OCI-LY3 (cell line): ENCODE measurements at regions not wholly inside any gene's neighbourhood (a gene's known extent, or its start where the extent isn't known, plus 50 kb on each side); places are given as distances from the start of the nearest gene placed in this dataset.

ENCODE experiments used
- EZH2phosphoT487 ChIP-seq: fragments of 200-600 bp; shearing (Covaris generic); IDR thresholded peaks from 2 replicates; pipeline ENCODE4 v1.6.1; 2018; ENCODE audit warnings: antibody characterized with exemption, mixed run types, low read depth
- TF ChIP-seq, protein P1 (sequence below): fragments of 200-600, 300-600 bp; sonication (generic); IDR thresholded peaks from 2 replicates; pipeline ENCODE4 v1.5.1; 2014; ENCODE audit warnings: antibody characterized with exemption, low read length, low read depth

DNA sequence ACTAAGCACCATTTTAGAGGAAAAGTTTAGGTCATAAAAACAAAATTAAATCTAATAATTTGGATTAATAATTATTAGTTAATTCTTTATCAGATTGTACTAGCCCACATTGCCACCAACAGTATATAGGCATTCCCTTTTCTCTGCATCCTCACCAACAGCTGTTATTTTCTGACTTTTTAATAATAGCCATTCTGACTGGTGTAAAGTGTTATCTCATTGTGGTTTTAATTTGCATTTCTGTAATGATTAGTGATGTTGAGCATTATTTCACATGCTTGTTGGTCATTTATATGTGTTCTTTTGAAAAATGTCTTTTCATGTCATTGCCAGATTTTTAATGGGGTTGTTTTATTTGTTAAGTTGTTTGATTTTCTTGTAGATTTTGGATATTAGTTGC, 319.1 kb upstream of the SYNCRIP start:
- TF ChIP-seq, protein P1, sequence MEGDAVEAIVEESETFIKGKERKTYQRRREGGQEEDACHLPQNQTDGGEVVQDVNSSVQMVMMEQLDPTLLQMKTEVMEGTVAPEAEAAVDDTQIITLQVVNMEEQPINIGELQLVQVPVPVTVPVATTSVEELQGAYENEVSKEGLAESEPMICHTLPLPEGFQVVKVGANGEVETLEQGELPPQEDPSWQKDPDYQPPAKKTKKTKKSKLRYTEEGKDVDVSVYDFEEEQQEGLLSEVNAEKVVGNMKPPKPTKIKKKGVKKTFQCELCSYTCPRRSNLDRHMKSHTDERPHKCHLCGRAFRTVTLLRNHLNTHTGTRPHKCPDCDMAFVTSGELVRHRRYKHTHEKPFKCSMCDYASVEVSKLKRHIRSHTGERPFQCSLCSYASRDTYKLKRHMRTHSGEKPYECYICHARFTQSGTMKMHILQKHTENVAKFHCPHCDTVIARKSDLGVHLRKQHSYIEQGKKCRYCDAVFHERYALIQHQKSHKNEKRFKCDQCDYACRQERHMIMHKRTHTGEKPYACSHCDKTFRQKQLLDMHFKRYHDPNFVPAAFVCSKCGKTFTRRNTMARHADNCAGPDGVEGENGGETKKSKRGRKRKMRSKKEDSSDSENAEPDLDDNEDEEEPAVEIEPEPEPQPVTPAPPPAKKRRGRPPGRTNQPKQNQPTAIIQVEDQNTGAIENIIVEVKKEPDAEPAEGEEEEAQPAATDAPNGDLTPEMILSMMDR, result no peak
- no peak for TF ChIP-seq EZH2phosphoT487
